HG03378 (cell line): ENCODE measurements at regions not wholly inside any gene's neighbourhood (a gene's known extent, or its start where the extent isn't known, plus 50 kb on each side); places are given as distances from the start of the nearest gene placed in this dataset.
"Not testable (repeated sequence)": the region's sequence is repeated elsewhere in the genome, so short reads cannot be mapped to it uniquely, and the experiment has no call there.

ENCODE experiments used
- ATAC-seq: cut with Tn5 transposase; IDR thresholded peaks from one replicate; pipeline ENCODE4 v1.9.1; 2021; ENCODE audit warnings: mild to moderate bottlenecking, moderate library complexity; ENCODE audit not compliant: unreplicated experiment

DNA sequence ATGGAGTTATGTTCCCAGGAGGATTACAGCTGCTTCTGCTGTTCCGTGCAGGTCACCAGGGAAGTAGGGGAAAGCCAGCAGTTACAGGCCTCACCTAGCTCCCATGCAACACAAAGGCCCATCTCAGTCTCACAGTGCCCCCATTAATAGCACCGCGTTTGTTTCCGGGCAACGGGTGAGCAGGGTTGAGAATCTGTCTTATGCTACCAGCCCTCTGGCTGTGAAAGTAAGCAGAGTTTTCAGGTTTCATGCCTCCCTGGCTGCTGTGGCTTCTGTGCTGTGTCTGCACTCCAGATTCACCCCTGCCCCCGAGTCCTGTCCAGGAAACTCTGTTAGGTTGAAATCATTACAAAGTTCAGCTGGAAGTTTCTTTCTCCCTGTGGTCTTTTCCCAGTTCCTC is 254.4 kb upstream of the GPR149 start:
- ATAC-seq: no peak

DNA sequence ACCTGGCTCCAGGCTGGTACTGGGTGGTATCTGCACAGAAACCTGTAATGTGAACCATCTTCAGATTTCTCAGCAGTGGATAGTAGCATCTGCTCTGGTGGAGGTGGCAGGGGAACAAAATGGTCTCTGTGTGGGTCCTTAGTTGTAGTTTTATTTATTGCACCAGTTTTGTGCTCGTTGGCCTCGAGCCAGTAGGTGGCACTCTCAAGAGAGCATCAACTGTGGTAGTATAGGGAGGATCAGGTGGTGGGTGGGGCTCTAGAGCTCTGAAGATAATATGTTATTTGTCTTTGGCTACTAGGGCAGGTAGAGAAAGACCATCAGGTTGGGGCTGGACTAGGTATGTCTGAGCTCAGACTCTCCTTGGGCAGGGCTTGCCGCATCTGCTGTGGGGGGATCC is 254.0 kb upstream of the GPR149 start:
- no peak for ATAC-seq

DNA sequence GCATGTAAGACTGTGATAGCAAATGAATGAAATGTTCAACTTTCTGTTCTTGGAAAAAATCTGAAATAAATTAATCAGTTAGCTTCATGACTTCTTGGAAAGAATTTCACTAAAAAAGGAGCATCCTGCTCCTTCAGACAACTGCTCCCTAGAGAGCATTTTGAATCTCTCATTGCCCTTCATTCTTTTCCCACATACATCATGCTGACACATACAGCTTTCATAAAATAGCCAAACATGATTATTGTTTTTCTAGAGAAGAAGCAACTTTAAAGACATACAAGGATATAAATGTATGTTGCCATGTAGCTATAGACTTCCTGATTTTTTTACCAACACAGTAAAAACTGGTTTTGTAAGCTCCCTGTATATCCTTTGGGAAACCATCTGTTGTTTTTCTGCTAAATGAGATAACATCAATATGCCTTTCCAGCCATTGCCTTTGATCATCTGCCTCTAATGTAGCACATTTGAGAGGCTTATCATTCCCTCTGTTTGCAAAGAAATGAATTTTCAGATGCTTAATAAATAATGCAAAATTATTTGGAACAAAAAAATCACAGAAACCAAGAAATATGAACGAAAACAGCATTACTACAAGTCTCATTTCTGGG is 248.2 kb upstream of the GPR149 start:
- ATAC-seq: no peak

DNA sequence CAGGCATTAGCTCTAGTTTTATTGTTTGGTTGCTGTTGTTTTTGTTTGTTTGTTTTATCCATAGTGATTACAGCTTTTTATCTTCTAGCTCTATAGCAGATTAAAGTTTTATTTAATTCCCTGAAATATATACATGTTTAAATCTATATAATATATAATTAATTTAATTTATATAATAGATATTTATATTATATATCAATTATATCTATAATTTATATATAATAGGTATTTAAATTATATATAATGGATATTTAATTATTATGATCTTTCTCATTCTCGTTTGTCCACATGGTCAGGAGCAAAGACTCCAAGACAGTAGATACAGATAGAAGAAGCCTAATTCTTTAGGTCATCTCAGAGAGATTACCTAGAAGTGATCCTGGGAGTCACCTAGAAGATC is 238.8 kb upstream of the GPR149 start:
- ATAC-seq: no peak

DNA sequence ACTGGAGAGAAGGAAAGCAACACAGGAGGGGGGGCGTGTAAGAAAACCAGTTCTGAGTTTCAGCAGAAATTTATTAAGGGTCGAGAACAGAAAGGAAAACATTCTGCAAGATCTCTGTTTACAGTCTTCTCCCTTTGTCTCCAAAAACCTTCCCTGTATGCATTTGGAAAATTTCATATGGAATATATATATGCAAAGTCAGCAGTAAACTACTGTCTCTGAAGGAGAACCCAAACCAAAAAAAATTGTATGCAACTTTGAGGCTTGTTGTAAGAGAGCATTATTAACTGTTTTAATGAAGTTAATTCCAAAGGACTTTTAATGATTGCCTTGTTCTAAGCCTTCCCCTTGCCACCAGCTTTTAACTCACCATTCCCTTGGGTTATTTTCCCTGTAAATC is 238.2 kb upstream of the GPR149 start:
- no peak for ATAC-seq

DNA sequence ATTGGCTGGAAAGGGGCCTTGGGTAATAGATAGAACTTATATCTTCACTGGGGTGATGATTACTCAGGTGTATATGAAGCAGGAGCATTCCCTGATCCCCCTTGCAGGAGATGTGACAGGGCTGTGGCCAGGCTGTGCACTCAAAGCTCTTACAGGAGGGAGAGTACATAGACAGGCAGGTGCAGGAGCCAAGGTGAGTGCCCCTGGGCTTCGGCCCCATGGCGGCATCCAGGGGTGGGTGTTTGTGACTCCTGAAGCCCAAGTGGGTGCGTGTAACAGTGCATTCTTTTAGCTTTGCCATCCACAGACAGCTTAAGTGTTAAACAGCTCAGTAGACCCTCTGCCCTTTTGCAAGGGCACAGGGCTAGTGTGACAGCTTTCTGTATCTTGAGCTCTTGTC is 236.6 kb upstream of the GPR149 start:
- no peak for ATAC-seq

DNA sequence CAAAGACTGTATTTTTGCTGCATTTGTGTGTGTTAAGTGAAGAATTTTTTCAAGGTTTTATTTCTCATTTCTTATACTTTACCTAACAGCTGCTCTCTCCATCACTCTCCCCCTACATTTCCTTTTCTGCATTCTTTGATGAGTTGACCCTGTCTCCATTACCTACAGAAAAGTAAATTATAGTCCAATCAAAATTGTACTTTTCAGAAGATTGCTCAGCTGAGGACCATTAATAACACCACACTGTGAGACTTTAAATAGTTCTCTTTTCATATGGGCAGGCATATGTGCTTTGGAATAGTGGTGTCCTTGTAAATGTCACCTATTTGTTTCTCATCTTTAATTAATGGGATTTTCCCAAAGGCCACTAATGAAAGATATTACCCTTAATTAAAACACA is 234.7 kb upstream of the GPR149 start:
- ATAC-seq: no peak

DNA sequence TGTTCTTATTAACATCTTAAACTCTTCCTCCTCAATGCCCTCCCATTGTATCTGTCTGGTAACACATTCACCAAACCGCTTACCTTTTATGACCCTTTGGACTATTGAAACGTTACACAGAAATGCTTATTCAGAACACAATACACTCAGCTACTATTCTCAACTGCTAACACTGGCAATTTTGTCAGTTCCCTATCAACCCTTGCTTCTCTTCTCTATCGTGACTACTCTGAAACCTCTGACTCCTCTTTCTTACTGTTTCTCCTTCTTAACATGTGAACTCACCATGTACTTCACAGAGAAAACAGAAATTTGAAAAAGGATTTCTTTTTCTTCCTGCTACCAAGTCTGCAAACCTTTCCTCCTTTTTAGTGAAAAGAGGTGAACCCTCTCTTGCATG is 232.9 kb upstream of the GPR149 start:
- ATAC-seq: no peak

DNA sequence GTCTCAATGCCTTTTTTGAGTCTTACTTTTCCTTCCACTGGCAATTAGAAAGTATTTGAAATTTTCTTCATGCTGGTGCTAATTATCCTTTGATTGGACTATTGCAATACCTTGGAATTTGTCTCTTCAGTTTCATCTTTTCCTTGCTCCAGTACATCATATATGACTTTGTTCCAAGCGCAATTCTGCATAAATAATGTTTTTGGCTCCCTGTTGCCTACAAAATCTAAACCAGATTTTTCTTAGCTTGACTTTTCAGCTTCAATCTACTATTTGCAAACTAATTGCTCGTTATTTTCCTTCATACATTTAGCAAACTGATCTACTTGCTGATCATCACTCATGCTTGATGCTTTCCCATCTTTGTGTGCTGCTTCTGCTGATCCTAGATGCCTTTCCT is 230.8 kb upstream of the GPR149 start:
- ATAC-seq: no peak

DNA sequence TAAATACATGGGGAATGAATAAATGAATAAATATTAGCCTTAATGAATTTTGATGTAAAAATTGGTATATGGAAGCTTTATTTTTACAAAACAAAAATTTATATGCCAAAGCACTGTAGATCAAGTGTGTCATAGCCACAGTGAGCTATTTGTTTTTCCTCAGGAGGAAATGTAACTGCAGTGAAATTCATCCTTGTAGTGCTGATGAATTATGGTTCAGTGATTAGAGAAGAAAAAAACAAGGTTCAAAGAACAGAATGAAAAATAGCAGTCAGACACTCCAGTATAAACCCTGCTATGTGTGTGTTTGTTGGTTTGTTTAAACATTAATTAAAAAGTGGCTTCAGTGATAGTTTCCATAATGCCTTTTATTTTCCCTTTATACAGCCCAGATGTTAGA is 228.0 kb upstream of the GPR149 start:
- ATAC-seq: no peak

DNA sequence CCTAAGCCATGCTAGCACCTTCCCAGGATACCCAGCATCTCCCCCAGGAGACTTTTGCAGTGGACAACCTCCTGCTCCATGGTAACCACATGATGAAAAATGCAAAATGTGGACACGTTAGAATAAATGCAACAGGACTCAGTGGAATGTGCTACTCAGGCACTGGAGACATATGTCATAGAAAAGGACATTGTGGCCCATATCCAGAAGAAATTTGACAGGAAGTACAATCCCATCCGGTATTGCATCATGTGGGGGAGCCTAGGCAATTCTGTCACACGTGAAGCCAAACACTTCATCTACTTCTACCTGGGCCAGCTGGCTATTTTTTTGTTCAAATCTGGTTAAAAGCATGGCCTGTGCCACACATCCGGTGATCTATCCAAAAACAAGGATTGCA is 227.2 kb upstream of the GPR149 start:
- ATAC-seq: no peak

DNA sequence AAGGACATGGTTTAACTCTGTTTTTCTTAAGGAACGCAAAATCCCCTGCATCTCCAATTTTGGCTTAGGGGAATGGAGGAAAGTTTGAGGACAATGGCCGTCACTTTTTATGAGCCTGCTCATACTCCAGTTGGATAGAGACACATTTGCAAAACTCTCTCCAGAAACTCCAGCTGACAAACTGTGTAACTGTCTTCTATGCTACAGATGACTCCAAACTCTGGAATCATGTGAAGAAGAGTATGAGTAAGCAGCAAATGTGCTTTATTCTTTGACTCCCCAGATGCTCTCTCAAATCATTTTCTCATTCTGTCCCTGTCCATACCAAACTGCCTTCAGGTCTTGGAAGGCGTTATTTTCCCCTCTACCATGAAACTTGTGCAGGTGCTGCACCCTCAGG is 226.5 kb upstream of the GPR149 start:
- ATAC-seq: no peak

DNA sequence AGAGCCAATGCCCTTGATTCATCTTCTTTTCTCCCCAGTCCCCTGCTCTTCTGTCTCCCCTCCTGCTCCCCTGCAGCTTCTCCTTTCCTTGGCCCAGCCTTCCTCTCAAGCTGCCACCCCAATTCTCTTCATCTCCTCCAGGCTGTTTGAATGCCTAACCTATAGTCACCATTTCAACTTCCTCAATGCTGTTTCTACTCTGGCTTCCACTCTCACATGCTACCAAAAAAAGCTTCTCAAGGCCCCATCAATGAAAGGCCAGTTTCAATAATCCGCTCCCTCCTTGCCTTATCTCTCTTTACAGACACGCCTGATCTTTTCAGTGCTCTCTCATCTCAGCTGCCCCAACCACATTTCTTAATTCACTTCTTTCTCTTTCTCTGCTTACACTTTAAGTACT is 212.2 kb upstream of the GPR149 start:
- no peak for ATAC-seq

DNA sequence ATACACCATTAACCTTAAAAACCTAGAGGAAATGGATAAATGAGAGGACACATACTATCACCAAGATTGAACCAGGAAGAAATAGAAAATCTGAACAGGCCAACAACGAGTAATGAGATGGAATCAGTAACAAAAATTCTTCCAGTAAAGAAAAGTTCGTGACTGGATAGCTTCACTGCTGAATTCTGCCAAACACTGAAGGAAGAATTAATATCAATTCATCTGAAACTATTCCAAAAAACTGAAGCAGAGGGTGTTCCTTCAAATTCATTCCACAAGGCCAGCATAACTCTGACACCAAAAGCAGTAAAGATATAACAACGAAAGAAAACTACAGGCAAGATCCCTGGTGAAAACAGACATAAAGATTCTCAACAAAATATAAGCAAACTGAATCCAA is 195.8 kb upstream of the GPR149 start:
- ATAC-seq: no peak

DNA sequence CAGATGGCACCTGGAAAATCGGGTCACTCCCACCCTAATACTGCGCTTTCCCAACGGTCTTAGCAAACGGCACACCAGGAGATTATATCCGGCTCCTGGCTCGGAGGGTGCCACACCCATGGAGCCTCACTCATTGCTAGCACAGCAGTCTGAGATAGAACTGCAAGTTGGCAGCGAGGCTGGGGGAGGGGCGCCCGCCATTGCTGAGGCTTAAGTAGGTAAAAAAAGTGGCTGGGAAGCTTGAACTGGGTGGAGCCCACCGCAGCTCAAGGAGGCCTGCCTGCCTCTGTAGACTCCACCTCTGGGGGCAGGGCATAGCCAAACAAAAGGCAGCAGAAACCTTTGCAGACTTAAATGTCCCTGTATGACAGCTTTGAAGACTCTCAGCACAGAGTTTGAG is 189.6 kb upstream of the GPR149 start:
- ATAC-seq: not testable (repeated sequence)

DNA sequence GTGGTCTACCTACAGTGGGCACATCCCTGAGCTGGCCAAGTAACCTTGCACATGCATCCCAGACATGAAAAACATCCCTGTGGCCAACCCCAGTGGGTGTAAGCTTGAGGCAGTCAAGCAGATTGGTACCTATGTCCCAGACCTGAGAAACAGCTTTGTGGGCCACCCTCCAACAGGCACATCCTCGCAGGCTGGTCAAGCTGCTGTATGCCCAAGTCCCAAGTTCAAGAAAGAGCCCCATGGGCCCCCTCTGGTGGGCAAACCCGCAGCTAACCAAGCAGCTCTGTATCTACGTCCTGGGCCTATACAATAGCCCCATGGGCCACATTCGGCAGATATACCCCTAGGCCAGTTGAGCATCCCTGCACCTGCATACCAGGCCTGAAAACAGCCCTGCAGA is 186.3 kb upstream of the GPR149 start:
- ATAC-seq: no peak

DNA sequence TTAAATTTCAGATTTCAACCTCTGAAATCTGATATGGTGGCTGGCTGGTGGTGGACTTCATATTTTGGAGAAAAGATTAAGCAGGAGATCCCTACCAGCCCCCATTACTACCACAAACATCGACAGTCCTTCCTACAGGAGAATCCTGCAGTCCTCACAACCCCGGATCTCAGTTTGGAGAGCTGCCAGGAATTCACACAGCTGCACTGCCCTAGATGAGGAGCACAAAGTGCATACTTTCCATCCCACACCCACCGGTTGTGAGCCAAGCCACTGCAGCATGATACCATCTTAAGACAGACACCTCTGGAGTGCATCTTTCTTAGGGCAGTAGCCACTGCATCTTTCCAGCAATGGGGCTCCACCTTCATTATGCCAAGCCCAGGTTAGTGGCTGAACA is 185.5 kb upstream of the GPR149 start:
- ATAC-seq: no peak

DNA sequence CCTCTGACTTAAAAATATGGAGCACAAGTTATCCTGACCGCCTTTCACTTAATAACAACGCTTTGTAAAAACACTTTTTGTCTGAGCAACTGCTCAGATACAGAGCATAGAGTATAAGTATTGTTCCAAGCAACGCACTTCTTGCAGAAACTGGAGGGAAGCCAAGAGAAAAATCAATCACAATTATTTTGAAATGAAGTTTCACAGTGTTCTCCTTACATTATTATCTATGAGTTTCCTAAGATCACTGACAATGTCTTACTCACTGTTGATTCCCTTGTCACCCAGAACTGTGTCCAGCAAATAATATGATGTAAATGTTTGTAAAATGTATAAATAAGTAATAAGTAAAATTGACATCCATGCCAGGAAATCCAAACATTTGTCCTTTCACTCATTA is 184.6 kb upstream of the GPR149 start:
- ATAC-seq: no peak

DNA sequence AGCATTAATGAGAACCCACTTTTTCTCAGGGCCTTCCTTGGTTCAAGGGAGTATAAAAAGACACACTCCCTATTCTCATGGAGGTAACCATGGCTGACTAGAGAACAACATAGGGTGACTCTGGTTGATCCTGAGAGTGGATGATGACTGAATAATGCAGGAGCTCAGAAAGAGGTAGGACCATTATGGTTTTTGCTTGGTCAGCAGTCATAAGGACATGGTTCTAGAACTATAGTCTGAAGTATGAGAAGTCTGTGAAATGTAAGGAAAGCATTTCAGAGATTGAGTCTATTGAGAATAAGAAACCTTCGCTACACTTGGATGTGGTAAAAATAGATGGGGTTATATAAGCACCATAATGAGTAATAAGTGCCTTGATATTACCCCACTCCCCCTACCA is 184.1 kb upstream of the GPR149 start:
- no peak for ATAC-seq

DNA sequence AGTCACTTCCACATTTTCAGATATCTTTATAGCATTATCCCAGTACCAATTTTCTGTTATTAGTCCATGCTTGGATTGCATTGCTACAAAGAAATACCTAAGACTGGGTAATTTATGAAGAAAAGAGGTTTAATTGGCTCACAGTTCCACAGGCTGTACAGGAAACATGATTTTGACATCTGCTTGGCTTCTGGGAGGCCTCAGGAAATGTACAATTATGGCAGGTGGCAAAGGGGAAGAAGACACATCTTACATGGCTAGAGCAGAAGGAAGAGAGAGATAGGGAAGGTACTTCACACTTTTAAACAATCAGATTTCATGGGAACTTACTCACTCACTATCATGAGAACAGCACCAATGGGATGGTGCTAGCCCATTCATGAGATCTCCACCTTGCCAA is 172.3 kb upstream of the GPR149 start:
- no peak for ATAC-seq

DNA sequence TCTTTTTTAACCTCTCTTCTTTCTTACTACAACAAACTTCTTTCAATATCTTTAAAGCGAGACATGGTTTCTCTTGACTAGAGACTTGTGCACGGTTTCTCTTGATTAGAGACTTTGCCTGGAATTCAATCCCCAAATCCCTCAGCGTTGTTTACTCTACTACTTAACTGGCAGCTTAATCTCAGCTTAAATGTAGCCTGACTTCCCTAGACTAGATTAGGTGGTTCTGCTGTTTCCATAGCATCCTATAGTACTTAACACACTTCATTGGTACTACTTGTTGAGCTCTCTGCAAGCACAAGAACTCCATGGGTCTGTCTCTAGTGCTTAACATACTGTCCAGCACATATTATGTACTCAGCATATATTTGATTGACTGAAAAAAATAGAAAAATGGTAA is 168.2 kb upstream of the GPR149 start:
- no peak for ATAC-seq

DNA sequence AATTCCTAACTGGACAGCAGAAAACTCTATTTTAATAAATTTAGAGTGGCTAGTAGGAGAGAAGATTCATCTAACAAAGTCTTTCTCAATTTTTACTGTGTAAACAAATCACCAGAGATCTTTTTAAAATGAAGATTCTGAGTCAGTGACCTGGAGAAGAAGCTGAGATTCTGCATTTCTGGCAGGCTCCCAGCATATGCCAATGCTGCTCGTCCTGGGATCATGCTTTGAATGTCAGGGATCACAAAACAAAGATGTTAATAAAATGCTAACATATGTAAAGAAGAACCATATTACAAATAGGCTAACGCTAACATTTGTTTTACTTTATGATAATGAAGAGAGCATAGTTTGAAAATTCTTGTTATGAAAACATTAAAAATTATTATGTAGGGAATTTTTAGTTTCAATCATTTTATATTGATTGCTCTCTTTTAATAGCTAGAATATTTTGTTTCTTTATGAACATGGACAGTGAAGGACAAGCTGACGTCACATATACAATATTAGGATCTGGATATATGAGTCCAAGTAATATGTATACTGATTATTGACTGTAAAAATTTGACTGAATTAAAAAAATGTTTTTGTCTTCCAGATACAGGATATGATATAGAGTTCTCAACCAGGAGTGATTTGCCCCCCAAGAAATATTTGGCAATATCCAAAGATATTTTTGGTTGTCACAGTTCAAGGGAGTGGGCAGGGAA is 160.8 kb upstream of the GPR149 start:
- ATAC-seq: no peak

DNA sequence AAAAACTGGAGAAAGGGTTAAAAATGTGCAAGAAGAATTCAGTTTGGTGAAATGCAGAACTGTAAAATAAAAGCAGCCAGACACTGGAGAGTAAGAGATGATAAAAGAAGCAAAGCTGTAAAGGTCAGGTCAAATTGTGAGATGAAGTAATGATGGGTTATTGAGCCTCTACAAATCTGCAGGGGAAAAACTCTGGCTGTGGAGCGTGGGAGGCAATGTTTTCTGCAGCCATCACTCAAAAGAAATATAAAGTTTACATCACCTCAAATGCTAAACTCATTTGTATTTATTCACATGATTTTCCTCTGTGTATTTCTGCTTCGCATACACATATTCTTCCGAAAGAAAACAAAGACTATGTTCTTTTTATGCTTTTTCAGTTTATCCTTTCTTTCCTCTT is 158.8 kb upstream of the GPR149 start:
- no peak for ATAC-seq
